ENCODE measurements at regions not wholly inside any gene's neighbourhood (a gene's known extent, or its start where the extent isn't known, plus 50 kb on each side); places are given as distances from the start of the nearest gene placed in this dataset.

- no peak for TF ChIP-seq CTCF (IDR thresholded peaks at IDR 0.05; ENCODE audit: control insufficient read depth, extremely low read depth, insufficient read depth)
- DNase-seq (ENCODE audit: low read depth), result no peak
- no peak overlapping the region for H3K4me3 ChIP-seq (ENCODE audit: low read depth, low read length)
Measured at GRCh38 chr20:10910535-10911178, 236.9 kb upstream of the JAG1 start.

- no peak for DNase-seq (ENCODE audit: low read depth)
- H3K4me3 ChIP-seq (ENCODE audit: low read depth, low read length), result no peak overlapping the region
- TF ChIP-seq CTCF (IDR thresholded peaks at IDR 0.05; ENCODE audit: control insufficient read depth, extremely low read depth, insufficient read depth), result no peak
Measured at GRCh38 chr20:10911298-10911697, 237.5 kb upstream of the JAG1 start.

- DNase-seq (ENCODE audit: low read depth), result no peak
- no peak for TF ChIP-seq CTCF (IDR thresholded peaks at IDR 0.05; ENCODE audit: control insufficient read depth, extremely low read depth, insufficient read depth)
- H3K4me3 ChIP-seq (ENCODE audit: low read depth, low read length), result no peak overlapping the region
Measured at GRCh38 chr20:10915815-10916214, 242.0 kb upstream of the JAG1 start.

DNA sequence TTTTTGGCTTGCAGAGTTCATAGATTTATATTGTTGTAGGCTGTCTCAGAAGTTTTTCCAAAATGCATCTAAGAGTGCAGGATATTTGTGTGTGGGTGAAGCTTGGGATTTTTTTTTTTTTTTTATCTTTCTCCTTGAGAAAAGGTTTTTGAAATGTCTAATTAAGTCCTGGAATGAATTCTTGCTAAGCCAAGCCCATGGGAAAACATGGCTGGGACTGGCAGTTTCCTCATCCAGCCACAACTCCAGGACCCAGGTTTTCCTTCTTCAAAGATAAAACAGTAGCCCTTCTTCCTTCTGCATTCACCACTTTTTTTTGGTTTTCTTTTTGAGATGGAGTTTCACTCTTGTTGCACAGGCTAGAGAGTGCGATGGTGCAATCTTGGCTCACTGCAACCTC lies 242.5 kb upstream of the JAG1 start:
- no peak for DNase-seq (ENCODE audit: low read depth)
- H3K4me3 ChIP-seq (ENCODE audit: low read depth, low read length), result no peak overlapping the region
- no peak for TF ChIP-seq CTCF (IDR thresholded peaks at IDR 0.05; ENCODE audit: control insufficient read depth, extremely low read depth, insufficient read depth)

DNA sequence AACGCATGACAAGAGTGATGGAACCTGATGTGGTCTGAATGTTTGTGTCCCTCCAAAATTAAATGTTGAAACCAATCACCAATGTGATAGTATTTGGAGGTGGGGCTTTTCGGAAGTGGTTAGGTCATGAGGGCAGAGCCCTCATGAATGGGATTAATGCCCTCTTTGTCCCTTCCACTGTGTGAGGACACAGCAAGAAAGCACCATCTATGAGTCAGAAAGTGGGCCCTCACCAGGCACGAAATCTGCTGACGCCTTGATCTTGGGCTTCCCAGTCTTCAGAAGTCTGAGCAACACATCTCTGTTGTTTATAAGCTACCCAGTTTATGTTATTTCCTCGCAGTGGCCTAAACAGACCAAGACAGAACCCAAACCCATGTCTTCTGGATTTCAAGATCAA lies 244.0 kb upstream of the JAG1 start:
- no peak overlapping the region for H3K4me3 ChIP-seq (ENCODE audit: low read depth, low read length)
- no peak for DNase-seq (ENCODE audit: low read depth)
- no peak for TF ChIP-seq CTCF (IDR thresholded peaks at IDR 0.05; ENCODE audit: control insufficient read depth, extremely low read depth, insufficient read depth)

DNA sequence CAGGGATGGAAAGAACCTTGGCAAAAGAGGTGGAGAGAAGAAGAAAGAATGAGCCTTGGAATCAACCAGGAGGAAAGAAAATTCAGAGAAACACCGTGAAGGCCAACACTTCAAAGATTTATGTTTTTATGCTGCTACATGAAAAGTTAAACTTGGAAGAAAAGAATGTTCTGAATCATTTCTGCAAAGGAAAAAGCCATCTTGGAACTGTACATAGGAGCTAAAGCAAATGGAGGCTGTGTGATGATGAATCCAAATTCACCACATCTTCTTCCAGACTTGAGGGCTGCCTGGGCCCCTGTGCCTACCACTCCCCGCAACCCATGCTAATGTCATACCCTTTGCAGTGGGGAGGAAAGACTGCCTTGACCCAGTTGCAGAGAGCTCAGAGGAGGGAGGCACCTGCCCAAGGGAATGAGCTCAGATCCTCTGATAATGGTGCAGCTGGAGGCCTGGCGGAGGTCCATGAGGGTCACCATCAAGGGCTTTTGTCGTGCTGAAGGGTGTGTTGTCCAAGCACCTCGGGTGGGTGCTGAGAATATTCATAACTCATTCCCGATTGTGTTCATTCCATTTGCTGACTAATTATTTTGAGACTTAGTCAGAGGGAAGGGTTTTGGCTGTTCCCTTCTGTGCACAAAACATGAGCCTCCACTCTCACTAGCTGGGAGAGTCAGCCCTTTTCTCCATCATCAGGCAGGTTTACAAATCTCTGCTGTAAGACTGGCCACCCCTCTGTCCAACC lies 245.8 kb upstream of the JAG1 start:
- no peak for TF ChIP-seq CTCF (IDR thresholded peaks at IDR 0.05; ENCODE audit: control insufficient read depth, extremely low read depth, insufficient read depth)
- no peak for DNase-seq (ENCODE audit: low read depth)
- no peak overlapping the region for H3K4me3 ChIP-seq (ENCODE audit: low read depth, low read length)

Measured in LNCaP clone FGC (cell line).